ENCODE measurements at regions not wholly inside any gene's neighbourhood (a gene's known extent, or its start where the extent isn't known, plus 50 kb on each side); places are given as distances from the start of the nearest gene placed in this dataset.
A peak's percentile ranks its signal among the peaks of the same experiment; 100 is the strongest.

DNA sequence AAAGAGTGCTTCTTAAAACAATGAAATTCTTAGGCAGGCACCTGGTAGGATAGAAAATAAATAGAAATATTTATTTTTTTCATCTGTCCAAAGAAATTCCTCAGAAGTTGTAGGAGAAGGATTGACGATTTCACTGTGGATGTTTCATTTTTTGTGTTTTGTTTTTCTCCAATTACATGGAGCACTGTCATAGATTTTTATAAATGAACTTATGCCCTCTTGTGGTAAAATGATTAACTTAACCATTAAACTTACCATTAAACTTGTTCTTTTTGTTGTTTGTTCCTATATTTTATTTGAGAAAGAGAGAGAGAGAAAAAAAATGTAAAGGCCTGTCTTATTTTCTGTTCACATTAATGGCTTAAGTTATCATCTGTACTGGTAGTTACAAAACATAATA, 339.2 kb downstream of the PRR16 start:
- no peak for TF ChIP-seq POLR2A (IDR thresholded peaks at IDR 0.05)
- TF ChIP-seq, protein P1, sequence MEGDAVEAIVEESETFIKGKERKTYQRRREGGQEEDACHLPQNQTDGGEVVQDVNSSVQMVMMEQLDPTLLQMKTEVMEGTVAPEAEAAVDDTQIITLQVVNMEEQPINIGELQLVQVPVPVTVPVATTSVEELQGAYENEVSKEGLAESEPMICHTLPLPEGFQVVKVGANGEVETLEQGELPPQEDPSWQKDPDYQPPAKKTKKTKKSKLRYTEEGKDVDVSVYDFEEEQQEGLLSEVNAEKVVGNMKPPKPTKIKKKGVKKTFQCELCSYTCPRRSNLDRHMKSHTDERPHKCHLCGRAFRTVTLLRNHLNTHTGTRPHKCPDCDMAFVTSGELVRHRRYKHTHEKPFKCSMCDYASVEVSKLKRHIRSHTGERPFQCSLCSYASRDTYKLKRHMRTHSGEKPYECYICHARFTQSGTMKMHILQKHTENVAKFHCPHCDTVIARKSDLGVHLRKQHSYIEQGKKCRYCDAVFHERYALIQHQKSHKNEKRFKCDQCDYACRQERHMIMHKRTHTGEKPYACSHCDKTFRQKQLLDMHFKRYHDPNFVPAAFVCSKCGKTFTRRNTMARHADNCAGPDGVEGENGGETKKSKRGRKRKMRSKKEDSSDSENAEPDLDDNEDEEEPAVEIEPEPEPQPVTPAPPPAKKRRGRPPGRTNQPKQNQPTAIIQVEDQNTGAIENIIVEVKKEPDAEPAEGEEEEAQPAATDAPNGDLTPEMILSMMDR (IDR thresholded peaks at IDR 0.05) = peak in 2 of 6 experiments; percentile 7 to 9

All from Peyer's patch (tissue), 4 donors.